Esophagus (tissue), 2 donors: ENCODE measurements at regions not wholly inside any gene's neighbourhood (a gene's known extent, or its start where the extent isn't known, plus 50 kb on each side); places are given as distances from the start of the nearest gene placed in this dataset.

Source experiments
- H3K27ac ChIP-seq, 2 donors: one replicate each; pipeline ENCODE4 v1.5.1; 2013; ENCODE audit warnings: low read depth in 2 of 2, mild to moderate bottlenecking in 2 of 2, inconsistent platforms in 1 of 2, low read length in 1 of 2, moderate library complexity in 1 of 2
- H3K27me3 ChIP-seq, 2 donors: one replicate each; pipeline ENCODE4 v1.6.1; 2013; ENCODE audit warnings: low read length in 2 of 2, control low read depth in 1 of 2, mild to moderate bottlenecking in 1 of 2; ENCODE audit not compliant: insufficient read depth in 2 of 2, control insufficient read depth in 1 of 2
- H3K36me3 ChIP-seq, 2 donors: one replicate each; pipeline ENCODE4 v1.6.1; 2013; ENCODE audit warnings: low read length in 1 of 2; ENCODE audit not compliant: control insufficient read depth in 2 of 2, insufficient read depth in 2 of 2
- H3K4me1 ChIP-seq, 2 donors: one replicate each; pipeline ENCODE4 v1.6.1; 2013; ENCODE audit warnings: low read length in 1 of 2; ENCODE audit not compliant: control insufficient read depth in 2 of 2, insufficient read depth in 2 of 2
- H3K4me3 ChIP-seq, 2 donors: one replicate each; pipeline ENCODE4 v1.5.1; 2013; ENCODE audit warnings: low read length in 2 of 2, mild to moderate bottlenecking in 2 of 2, low read depth in 1 of 2, moderate library complexity in 1 of 2
- H3K9me3 ChIP-seq, 2 donors: one replicate each; pipeline ENCODE4 v1.6.1; 2013; ENCODE audit warnings: mild to moderate bottlenecking in 2 of 2, low read depth in 1 of 2, low read length in 1 of 2, moderate library complexity in 1 of 2; ENCODE audit not compliant: control insufficient read depth in 2 of 2, insufficient read depth in 1 of 2
- WGBS, 2 donors: extraction: QIAGEN DNeasy Blood & Tissue Kit; methylation state at CpG; one replicate each; pipeline ENCODE4 v1.1.7; 2013; 5-methylcytosine and 5-hydroxymethylcytosine counted together
- donor health status: healthy with polysubstance abuse.
- donor health status: Bipolar disorder and iron deficiency.

GRCh38 chr4:19910861-19911525, 340.7 kb upstream of the SLIT2 start:
- Histone ChIP-seq H3K9me3 (no peaks in the 10 kb centered on the region), H3K4me3 (no peak overlapping the region), H3K27ac (no peak overlapping the region), H3K4me1 (no peaks in the 10 kb centered on the region), H3K27me3 (no peaks in the 10 kb centered on the region), H3K36me3 (no peaks in the 10 kb centered on the region)
- WGBS, 2 donors = 72 to 80% methylated on average over 1 of the region's 1 CpG

DNA sequence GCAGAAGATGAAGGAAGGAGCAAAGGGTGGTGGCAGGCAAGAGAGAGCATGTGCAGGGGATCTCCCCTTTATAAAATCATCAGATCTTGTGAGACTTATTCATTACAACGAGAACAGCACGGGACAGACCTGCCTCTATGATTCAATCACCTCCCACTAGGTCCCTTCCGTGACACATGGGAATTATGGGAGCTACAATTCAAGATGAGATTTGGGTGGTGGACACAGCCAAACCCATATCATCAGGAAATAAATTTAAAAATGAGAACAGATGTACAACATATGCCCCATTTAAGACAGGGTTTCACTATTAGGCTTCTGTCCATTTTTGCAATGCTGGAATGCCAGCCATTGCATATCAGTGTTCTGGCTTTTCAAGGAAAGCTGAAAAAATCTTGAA, 346.7 kb upstream of the SLIT2 start:
- H3K4me1 ChIP-seq = no peaks in the 10 kb centered on the region
- H3K27ac ChIP-seq = no peak overlapping the region
- 79 to 84% methylated on average over 3 of the region's 3 CpGs for WGBS, 2 donors
- no peaks in the 10 kb centered on the region for H3K36me3 ChIP-seq
- no peak overlapping the region for H3K4me3 ChIP-seq
- no peaks in the 10 kb centered on the region for H3K9me3 ChIP-seq
- no peaks in the 10 kb centered on the region for H3K27me3 ChIP-seq

- H3K36me3 ChIP-seq = no peaks in the 10 kb centered on the region
- peaks cover 0 to 4% of the 10 kb centered on the region in 2 donors for H3K9me3 ChIP-seq
- H3K27ac ChIP-seq = no peak overlapping the region
- H3K4me3 ChIP-seq = no peak overlapping the region
- H3K4me1 ChIP-seq = no peaks in the 10 kb centered on the region
- H3K27me3 ChIP-seq = no peaks in the 10 kb centered on the region
- WGBS, 2 donors = 87 to 89% methylated on average over 2 of the region's 2 CpGs
These were observed 363.1 kb upstream of the SLIT2 start for GRCh38 chr4:19888587-19888986.

DNA sequence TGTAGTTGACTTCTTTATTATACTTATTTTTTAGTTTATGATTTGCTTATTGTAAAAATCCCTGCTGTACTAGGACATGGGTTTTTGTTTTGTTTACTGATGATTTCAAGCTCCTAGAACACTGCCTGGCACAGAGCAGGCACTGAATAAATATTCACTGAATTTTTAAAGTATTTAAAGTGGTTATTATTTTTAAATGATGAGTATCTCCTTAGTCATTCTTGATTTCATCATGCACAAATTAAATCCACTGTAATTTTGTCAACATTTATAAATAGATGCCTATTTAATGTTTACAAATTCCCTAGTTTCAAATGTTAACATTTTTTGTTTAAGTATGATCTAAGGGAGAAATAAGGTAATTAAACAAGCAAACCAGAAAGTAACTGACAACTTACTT, 367.9 kb upstream of the SLIT2 start:
- no peaks in the 10 kb centered on the region for H3K4me1 ChIP-seq
- no peak overlapping the region for H3K4me3 ChIP-seq
- no peaks in the 10 kb centered on the region for H3K36me3 ChIP-seq
- no peak overlapping the region for H3K27ac ChIP-seq
- peaks cover 0 to 4% of the 10 kb centered on the region in 2 donors for H3K9me3 ChIP-seq
- no peaks in the 10 kb centered on the region for H3K27me3 ChIP-seq

GRCh38 chr4:19880206-19880605, 371.5 kb upstream of the SLIT2 start:
- Histone ChIP-seq H3K27ac (no peak overlapping the region), H3K36me3 (no peaks in the 10 kb centered on the region), H3K4me3 (no peak overlapping the region), H3K9me3 (no peaks in the 10 kb centered on the region), H3K27me3 (no peaks in the 10 kb centered on the region), H3K4me1 (no peaks in the 10 kb centered on the region)
- 33 to 44% methylated on average over 5 of the region's 5 CpGs for WGBS, 2 donors

- Histone ChIP-seq H3K4me1 (no peaks in the 10 kb centered on the region), H3K9me3 (no peaks in the 10 kb centered on the region), H3K4me3 (no peak overlapping the region), H3K36me3 (no peaks in the 10 kb centered on the region), H3K27ac (no peak overlapping the region), H3K27me3 (no peaks in the 10 kb centered on the region)
- WGBS, 2 donors = 39 to 52% methylated on average over 5 of the region's 5 CpGs
These were observed 372.4 kb upstream of the SLIT2 start for GRCh38 chr4:19879330-19879729.

DNA sequence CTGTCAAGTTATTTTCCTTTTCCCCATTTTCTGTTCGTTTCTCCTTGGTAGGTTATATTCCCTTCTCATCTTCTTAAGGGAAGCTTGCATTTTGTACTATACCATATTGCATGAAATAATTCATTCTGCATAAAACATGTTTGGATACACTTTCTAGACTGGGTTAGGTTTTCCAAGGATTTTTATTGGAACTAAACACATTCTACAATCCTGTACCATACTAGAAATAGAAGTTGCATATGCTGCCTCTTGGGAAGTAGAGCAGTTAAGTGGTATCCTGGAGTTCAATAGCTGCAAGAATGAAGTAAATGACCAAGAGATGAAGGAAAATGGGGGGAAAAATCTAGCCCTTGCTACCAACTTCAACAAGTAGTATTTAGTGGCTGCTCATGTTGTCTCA, 393.7 kb upstream of the SLIT2 start:
- Histone ChIP-seq H3K27me3 (no peaks in the 10 kb centered on the region), H3K9me3 (no peaks in the 10 kb centered on the region), H3K4me3 (no peak overlapping the region), H3K27ac (no peak overlapping the region), H3K36me3 (no peaks in the 10 kb centered on the region), H3K4me1 (no peaks in the 10 kb centered on the region)
- WGBS, 2 donors = 76 to 79% methylated on average over 1 of the region's 1 CpG

GRCh38 chr4:19857380-19857779, 394.3 kb upstream of the SLIT2 start:
- Histone ChIP-seq H3K4me3 (no peak overlapping the region), H3K36me3 (no peaks in the 10 kb centered on the region)
- WGBS, 2 donors = 49 to 55% methylated on average over 2 of the region's 2 CpGs

GRCh38 chr4:19850909-19851308, 400.8 kb upstream of the SLIT2 start:
- Histone ChIP-seq H3K9me3 (no peaks in the 10 kb centered on the region), H3K36me3 (no peaks in the 10 kb centered on the region), H3K27me3 (no peaks in the 10 kb centered on the region), H3K4me1 (no peaks in the 10 kb centered on the region), H3K27ac (no peak overlapping the region), H3K4me3 (no peak overlapping the region)
- WGBS, 2 donors = 79 to 82% methylated on average over 5 of the region's 5 CpGs

More at GRCh38 chr4:19857380-19857779, 394.3 kb upstream of the SLIT2 start:
- Histone ChIP-seq H3K27me3 (no peaks in the 10 kb centered on the region), H3K4me1 (no peaks in the 10 kb centered on the region), H3K9me3 (no peaks in the 10 kb centered on the region), H3K27ac (no peak overlapping the region)

DNA sequence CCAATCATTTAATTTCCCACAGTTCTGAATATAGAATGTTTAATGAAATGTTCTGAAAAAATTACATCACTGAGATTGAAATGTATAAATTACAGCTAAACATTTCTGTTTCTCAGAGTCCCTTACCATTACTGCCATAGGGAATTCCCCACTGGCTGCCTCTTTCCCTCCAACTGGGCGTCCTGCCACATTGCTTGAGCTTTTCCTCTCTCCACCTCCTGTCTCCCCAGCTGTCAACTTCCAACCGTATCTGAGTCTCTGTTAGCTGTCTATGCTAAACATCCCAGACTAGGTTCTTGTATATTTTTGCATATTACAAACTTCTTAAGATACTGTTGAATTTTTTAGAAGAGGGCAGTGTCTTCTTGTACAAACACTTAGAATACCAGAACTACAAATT, 407.3 kb upstream of the SLIT2 start:
- Histone ChIP-seq H3K4me1 (no peaks in the 10 kb centered on the region), H3K27ac (no peak overlapping the region), H3K36me3 (no peaks in the 10 kb centered on the region), H3K4me3 (no peak overlapping the region), H3K27me3 (no peaks in the 10 kb centered on the region), H3K9me3 (no peaks in the 10 kb centered on the region)
- 31 to 39% methylated on average over 2 of the region's 2 CpGs for WGBS, 2 donors
